ENCODE measurements at regions not wholly inside any gene's neighbourhood (a gene's known extent, or its start where the extent isn't known, plus 50 kb on each side); places are given as distances from the start of the nearest gene placed in this dataset.
"Not testable (repeated sequence)": the region's sequence is repeated elsewhere in the genome, so short reads cannot be mapped to it uniquely, and the experiment has no call there.

DNA sequence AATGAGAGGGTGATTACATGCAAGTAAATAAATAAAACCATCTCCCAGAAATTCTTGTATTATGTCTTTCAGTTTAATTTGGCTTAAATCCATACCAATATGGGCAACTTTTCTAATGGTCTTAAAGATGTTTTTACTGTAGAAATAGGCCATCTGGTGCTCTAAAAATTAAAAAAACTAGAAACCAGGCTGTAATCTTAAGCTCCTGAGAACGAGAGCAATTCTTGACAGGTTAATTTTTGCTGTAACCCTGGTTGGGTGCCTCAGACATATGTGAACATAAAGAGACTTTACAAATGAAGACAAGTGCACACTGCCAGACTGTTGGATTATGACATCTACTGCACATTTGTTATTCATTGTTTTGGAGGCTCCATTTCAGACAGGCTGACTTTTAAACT is 246.8 kb upstream of the DAB2 start:
- no peak for DNase-seq

GRCh38 chr5:39670955-39671354 is 246.2 kb upstream of the DAB2 start:
- DNase-seq: no peak

GRCh38 chr5:39670391-39670790 is 245.6 kb upstream of the DAB2 start:
- no peak for DNase-seq

GRCh38 chr5:39668980-39669379 is 244.2 kb upstream of the DAB2 start:
- DNase-seq: no peak

- DNase-seq: no peak
Measured at GRCh38 chr5:39665328-39665727, 240.5 kb upstream of the DAB2 start.

DNA sequence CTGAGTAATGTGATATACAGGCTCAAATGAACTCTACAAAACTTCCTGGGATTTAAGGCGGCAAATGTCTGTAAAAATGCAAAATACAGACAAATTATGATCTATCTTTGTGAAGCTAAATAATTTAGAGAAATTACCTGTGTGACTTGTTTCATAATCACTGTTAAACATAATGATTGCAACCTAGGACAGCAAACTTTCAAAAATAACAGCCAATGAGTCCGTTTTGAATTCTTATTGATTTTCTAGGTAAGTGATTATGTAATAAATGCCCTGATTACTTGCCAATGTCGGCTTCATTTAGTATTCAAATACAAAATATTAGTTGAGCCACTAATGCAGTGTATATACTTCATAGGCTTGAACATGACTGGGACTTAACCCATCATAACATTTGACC is 238.2 kb upstream of the DAB2 start:
- no peak for DNase-seq

DNA sequence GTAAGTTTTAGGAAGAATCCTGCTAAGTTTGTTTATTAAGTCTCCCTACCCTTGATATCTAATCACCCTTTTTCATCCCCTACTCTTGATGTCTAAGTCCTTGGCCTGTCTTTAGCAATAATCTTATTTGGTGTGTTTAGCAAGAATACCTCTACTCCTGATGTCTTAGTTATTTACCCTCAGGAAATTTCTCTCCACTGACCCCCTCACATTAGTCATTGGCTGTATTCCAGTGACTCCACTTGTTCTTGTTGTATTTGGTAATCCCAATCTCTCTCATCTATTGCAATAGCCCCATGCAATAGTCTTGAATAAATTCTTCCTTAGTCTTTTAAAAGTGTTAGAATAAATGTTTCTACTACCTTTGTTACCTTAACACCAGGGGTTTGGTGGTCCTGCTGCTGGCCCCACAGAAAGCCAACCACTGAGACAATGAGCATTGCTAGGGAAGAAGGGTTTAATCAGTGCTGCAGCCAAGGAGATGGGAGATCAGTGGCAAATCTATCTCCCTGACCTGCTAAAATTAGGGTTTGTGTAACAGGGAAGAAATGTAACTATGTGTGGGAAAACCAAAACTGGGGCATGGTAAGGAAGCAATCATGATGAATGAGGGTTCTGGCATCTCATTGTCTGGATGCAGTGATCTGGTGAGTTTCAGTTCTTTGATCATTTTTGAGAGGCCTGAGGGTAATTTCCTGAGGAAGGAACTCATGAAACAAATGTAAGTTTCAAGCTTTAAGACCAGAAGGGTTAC is 236.4 kb upstream of the DAB2 start:
- no peak for DNase-seq

- no peak for DNase-seq
Measured at GRCh38 chr5:39660020-39660419, 235.2 kb upstream of the DAB2 start.

DNA sequence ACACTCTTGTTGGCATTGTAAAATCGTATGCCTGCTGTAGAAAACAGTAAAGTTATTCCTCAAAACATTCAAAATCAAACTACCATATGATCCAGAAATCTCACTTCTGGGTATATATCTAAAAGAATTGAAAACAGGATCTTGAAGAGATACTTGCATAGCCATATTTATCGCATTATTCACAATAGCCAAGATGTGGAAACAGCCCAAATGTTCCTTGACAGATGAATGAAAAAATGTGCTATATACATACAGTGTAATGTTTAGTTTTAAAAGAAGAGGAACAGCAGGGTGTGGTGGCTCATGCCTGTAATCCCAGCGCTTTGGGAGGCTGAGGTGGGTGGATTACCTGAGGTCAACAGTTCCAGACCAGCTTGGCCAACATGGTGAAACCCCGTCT is 234.1 kb upstream of the DAB2 start:
- DNase-seq: no peak

GRCh38 chr5:39657943-39658342 is 233.2 kb upstream of the DAB2 start:
- no peak for DNase-seq

DNA sequence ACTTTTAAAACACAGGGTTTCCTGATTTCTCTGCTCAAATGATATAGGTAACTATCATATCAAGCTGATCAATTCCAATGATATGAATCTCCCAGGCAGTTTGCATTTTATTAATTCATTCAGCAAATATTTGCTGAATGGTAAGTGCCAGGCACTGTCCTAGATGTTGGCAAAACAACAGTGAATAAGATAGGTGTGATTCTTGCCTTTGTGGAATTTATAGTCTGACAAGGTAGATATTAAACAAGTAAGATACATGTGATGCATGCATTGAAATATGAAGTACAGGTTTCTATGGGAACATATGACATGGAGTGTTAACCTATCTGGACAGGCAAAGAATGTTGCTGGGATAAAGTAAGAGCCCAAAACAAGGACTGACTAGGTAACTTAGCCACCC is 231.8 kb upstream of the DAB2 start:
- no peak for DNase-seq

DNA sequence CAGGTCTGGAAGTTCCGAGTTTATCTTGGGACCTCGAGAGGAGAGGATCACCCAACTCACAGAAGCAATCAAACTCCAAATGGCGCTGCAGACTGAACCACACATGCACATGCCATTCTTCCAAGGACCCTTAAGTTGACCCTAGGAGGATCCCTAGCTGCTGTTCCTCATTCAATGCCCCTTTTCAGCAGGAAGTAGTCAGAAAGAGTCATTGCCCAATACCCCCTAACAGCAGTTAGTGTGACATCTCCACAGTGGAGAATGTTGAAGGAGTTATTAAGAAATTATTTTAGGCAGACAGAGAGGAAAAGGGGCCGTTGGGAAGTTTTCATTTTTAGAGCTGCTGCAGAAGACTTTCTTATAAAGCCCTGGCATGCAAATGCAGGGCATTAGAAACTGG is 229.9 kb upstream of the DAB2 start:
- no peak for DNase-seq

DNA sequence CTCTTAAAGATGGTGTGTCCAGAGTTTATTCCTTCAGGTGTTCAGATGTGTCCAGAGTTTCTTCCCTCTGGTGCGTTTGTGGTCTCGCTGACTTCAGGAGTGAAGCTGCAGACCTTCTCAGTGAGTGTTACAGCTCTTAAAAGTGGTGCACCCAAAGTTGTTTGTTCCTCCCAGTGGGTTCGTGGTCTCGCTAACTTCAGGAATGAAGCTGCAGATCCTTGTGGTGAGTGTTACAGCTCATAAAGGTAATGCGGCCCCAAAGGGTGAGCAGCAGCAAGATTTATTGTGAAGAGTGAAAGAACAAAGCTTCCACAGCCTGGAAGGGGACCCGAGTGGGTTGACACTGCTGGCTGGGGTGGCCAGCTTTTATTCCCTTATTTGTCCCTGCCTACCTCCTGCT is 227.7 kb upstream of the DAB2 start:
- DNase-seq: not testable (repeated sequence)

DNA sequence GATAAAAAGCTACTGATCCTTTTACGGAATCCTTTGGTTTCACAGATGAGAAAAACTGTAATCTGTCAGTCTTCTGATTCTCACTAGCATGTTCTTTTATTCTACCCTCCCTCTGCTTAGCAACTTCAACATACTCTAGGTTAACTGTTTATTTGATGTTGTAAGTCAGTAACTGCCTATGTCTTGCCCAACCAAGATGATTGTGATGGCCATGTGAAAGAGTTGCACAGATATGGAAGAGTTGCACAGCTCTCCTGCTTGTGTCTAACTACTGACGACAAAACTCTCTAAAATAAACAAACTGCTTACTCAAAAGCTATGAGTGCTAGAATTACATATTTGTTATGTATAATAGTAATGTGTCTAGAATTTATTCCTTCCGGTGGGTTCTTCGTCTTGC is 227.3 kb upstream of the DAB2 start:
- DNase-seq: no peak

- DNase-seq: no peak
Measured at GRCh38 chr5:39650008-39650762, 225.4 kb upstream of the DAB2 start.

- no peak for DNase-seq
Measured at GRCh38 chr5:39648848-39649227, 224.1 kb upstream of the DAB2 start.

- DNase-seq: no peak
Measured at GRCh38 chr5:39648085-39648847, 223.5 kb upstream of the DAB2 start.

GRCh38 chr5:39640552-39640951 is 215.8 kb upstream of the DAB2 start:
- no peak for DNase-seq

- no peak for DNase-seq
Measured at GRCh38 chr5:39639618-39640089, 214.9 kb upstream of the DAB2 start.

DNA sequence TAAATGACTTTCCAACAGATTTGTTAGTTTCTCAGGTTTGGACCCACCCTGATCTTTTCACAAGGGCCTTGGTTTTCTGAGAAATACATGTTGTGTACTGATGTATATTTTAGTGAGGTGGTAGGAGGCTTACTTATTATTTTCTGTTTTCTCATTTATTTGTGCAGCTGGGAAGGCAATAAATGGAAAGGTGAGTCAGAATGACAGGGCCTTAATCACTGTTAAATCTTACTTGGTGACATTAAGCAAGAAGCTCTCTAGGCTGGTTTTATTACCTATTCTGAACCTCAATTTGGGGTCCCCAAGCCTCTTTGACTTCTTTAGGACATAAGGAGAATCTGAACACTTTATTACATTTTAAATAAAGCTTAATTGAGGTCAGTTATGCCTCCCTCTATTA is 214.0 kb upstream of the DAB2 start:
- DNase-seq: no peak

DNA sequence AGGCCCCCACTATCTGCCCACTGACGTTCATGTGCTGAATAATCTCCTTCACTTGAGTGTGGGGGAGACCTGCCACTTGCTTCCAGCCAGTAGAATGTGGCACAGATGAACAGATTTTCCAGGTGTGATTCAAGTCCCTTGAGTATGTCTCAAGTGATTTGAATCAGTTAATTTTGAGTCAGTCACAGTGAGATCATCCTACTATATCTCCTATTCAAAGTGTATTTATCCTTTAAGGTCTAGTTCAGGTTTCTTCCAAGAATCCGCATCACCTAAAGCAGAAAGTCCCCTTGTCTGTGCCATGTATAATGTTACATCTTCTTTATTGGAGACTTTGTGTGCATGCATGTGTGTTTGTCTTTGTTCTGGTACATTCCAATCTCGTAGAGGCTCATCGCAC is 208.3 kb upstream of the DAB2 start:
- no peak for DNase-seq

DNA sequence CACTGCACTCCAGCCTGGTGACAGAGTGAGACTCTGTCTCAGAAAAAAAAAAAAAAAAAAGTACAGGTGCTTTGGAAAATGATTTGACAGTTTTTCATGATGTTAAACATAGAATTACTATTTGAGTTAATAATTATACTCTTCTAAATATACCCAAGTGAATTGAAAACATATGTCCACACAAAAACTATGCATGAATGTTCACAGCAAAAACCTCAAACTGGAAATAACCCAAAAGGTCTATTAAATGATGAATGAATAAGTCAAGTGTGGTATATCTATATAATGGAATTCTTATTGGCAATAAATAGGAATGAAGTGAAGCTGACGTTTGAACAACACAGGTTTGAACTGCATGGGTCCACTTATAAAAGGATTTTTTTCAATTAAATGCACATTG is 207.2 kb upstream of the DAB2 start:
- no peak for DNase-seq

GRCh38 chr5:39629946-39630345 is 205.2 kb upstream of the DAB2 start:
- DNase-seq: no peak

GRCh38 chr5:39628348-39628747 is 203.6 kb upstream of the DAB2 start:
- DNase-seq: no peak
